NT2/D1 (cell line): ENCODE measurements at regions not wholly inside any gene's neighbourhood (a gene's known extent, or its start where the extent isn't known, plus 50 kb on each side); places are given as distances from the start of the nearest gene placed in this dataset.

Source experiments
- YY1 ChIP-seq: IDR thresholded peaks from 2 replicates; pipeline ENCODE4 v1.6.1; 2011; ENCODE audit not compliant: insufficient read length, insufficient read depth
- ZNF274 ChIP-seq: IDR thresholded peaks from 2 replicates; pipeline ENCODE4 v1.6.1; 2011; ENCODE audit warnings: mild to moderate bottlenecking, low read depth, low read length

DNA sequence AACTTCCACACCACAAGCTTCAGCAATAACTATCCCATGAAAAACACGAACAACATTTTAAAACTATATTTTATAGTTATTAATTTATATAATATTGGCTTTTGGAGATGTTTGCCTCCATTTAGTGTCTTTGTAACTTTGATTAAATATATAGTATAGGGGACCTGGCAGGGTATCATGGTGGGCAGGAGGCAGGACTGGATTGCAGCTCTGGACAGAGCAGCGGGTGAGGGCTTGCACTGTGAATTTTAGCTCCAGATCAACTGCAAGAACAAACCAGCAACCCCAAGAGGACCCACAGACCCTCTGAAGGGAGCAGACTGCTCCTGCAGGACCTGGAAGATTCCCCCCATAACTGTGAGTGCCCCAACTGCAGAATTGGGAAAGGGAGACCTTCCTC, 777.9 kb downstream of the KCNJ2 start:
- TF ChIP-seq ZNF274 (no peak), YY1 (no peak)
